Loucy (cell line): ENCODE measurements at regions not wholly inside any gene's neighbourhood (a gene's known extent, or its start where the extent isn't known, plus 50 kb on each side); places are given as distances from the start of the nearest gene placed in this dataset.

ENCODE experiments used
- EZH2phosphoT487 ChIP-seq: fragments of 200-600 bp; IDR thresholded peaks from 2 replicates; pipeline ENCODE4 v1.6.1; 2018; ENCODE audit warnings: antibody characterized with exemption, mild to moderate bottlenecking, moderate library complexity, borderline replicate concordance
- TF ChIP-seq, protein P1 (sequence below): fragments of 200-600 bp; sonication (generic); conservative IDR thresholded peaks from 2 replicates; pipeline ENCODE4 v1.5.1; 2014; ENCODE audit warnings: mild to moderate bottlenecking, antibody characterized with exemption, low read length

DNA sequence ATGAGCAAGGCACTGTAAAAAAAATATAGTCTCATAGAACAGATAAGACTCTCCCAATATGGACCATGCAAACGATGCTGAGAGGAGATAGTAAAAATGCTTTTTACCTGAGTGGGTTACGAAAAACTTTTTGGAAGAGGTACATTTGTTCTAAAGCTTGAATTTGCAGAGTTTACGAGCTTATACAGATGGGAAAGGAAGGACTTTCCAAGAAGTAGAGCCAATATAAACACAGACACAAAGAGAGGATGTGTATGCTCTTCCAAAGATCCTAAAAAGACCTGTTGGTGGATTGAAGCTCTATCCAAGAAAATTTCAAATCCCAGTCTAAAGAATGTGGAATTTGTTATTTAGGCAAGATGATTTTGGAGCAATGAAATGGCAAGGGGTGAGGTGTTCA is 127.1 kb upstream of the SLCO6A1 start:
- TF ChIP-seq, protein P1, sequence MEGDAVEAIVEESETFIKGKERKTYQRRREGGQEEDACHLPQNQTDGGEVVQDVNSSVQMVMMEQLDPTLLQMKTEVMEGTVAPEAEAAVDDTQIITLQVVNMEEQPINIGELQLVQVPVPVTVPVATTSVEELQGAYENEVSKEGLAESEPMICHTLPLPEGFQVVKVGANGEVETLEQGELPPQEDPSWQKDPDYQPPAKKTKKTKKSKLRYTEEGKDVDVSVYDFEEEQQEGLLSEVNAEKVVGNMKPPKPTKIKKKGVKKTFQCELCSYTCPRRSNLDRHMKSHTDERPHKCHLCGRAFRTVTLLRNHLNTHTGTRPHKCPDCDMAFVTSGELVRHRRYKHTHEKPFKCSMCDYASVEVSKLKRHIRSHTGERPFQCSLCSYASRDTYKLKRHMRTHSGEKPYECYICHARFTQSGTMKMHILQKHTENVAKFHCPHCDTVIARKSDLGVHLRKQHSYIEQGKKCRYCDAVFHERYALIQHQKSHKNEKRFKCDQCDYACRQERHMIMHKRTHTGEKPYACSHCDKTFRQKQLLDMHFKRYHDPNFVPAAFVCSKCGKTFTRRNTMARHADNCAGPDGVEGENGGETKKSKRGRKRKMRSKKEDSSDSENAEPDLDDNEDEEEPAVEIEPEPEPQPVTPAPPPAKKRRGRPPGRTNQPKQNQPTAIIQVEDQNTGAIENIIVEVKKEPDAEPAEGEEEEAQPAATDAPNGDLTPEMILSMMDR: no peak
- no peak for TF ChIP-seq EZH2phosphoT487
